GM21737 (cell line): ENCODE measurements at regions not wholly inside any gene's neighbourhood (a gene's known extent, or its start where the extent isn't known, plus 50 kb on each side); places are given as distances from the start of the nearest gene placed in this dataset.
"Not testable (repeated sequence)": the region's sequence is repeated elsewhere in the genome, so short reads cannot be mapped to it uniquely, and the experiment has no call there.

Experiments
- ATAC-seq: cut with Tn5 transposase; IDR thresholded peaks from one replicate; pipeline ENCODE4 v1.9.1; 2021; ENCODE audit warnings: mild to moderate bottlenecking, moderate library complexity; ENCODE audit not compliant: unreplicated experiment

GRCh38 chr12:62028536-62028935 lies 231.7 kb upstream of the USP15 start:
- no peak for ATAC-seq

DNA sequence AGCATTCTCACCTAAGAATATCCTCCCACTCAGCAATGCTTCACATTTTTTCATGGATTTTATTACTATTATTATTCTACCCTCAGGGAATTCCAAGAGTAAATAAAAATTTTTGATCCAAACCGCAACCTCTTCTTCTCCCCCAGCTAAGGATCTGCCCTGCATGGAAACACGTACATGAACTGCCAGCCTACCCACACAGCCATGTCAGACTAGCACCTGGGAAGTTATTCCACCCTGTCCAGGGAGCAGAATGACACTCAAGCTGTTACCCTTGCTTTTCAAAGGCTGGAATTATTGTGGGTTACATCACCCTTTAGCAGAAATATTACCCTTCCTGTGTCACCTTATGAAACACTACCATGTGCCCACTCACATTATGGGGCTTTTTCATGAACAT lies 227.3 kb upstream of the USP15 start:
- ATAC-seq = no peak

DNA sequence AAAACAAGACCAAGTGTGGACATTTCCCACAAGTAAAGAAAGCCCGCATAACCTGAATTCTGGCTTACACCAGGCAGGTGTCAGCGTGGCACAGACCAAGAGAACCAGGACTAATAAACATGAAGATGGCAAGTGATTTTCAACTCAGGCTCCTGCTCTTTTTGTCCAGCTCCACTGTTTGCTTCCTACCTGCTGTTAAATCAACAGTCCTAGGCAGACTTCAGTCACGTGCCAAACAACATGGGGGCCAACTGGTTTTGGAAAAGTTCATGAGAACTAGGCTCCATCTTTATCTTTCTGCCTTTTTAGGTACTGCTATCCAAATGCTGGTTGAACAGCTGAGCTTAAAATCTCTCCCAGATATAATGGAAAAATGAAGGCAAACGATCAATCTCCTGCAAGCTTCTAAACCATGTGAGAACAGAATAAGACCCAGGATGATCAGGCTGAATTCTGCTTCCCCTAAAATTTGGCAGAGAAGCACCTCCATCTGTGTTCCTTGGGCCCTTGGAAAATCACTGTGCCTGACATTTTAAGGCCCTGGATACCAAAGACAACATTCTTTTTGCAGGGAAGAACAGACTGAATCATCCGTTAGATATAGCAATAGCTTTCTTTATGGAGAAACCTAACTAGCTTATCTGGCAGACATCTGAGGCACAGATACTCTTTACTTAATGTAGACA lies 215.6 kb upstream of the USP15 start:
- ATAC-seq = no peak

GRCh38 chr12:62045211-62045610 lies 215.0 kb upstream of the USP15 start:
- ATAC-seq = no peak

DNA sequence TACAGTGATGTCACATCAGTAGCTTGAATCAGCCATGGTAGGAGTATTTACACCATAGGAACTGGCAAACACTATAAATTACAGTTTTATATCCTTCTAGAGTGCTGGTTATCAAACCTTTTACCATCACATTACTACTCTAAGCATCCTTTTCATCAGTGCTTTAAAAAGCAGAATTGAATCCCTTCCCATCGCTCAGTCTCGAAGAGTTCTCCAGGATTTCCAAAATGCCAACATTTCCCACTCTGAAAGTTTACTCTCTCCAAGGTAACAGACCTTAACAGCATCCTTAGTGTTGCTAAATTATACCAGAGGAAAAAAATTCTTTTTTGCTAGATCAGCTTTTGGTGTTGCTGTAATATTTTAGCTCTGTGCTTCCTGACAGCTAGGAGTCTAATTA lies 209.4 kb upstream of the USP15 start:
- ATAC-seq = no peak

DNA sequence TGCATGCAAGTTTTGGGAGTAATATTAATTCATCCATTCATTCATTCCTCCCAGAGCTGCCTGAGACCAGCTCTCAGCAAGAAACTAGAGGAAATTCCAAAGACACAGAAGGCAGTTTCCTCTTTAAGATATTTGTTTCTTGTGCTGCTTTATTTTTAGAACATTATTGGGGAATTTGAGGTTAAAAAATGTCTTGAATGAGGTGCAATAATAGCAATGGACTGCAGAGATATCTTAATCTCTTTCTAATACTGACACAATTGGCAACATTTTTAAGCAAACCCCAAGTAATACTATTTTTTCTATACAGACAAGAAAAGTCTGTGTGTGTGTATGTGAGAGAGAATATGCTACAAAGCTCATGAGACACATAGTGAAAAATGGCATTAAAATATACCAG lies 190.2 kb upstream of the USP15 start:
- ATAC-seq = no peak

DNA sequence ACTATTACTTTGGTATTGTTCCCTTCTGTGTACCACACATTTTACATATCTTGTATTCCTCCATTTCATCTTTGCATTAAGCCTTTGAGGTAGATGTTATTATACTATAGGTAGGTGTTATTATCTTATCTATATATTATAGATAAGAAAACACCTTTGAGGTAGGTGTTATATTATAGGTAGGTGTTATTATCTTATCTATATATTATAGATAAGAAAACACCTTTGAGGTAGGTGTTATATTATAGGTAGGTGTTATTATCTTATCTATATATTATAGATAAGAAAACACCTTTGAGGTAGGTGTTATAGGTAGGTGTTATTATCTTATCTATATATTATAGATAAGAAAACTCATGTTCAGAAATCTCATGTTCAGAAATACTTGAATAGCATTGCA lies 187.0 kb upstream of the USP15 start:
- not testable (repeated sequence) for ATAC-seq

GRCh38 chr12:62075870-62076269 lies 184.3 kb upstream of the USP15 start:
- ATAC-seq = no peak

DNA sequence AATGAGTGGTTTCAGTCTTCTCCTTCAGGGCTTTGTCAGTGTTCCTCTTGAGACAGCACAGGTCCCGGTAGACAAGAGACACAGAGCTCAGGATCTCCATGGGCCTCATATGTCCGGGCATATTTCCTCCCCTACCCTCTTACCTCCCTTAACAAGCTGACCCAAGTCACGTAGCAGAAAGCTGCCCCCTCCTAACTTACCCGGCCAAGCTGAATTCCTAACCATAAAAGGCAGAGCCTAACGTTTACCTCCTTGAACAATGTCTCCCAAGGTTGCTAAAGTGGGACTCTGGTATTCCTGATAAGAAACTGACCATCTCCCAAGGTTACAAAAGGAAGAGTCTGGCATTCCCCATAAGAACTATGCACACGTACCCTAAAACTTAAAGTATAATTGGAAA lies 182.2 kb upstream of the USP15 start:
- no peak for ATAC-seq

- no peak for ATAC-seq
Measured at GRCh38 chr12:62082448-62082847, 177.8 kb upstream of the USP15 start.

GRCh38 chr12:62098132-62098531 lies 162.1 kb upstream of the USP15 start:
- ATAC-seq = no peak

GRCh38 chr12:62103748-62104147 lies 156.5 kb upstream of the USP15 start:
- no peak for ATAC-seq

DNA sequence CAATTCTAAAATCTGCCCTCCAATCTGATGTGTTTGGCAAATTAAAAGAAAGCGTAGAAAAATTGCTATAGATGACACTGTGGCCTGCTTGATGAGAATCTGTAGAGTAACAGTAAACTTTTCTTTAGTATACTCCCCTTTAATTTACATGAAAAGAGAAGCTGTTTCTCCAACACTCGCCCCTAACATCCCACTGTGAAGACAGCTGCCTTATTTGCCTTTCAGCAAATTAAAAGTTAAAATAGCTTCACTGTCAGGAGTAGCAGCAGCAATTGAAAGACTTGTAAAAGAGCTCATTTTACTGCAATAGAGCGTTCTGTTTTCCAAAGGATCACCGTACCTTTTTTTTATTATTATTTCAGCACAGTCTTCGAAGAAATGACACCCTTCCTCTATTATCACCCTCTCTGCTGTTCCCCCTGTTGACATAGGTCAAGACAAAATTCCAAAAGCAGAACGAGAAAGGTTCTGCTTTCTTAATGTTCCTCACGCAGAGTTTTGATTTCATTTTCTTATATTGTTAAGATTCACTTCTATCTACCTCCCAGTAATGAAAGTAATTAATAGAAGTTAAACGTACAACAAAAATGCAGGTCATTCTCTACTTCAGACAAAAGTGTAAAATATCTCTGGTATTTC lies 153.5 kb upstream of the USP15 start:
- ATAC-seq = no peak

GRCh38 chr12:62113366-62114011 lies 146.7 kb upstream of the USP15 start:
- no peak for ATAC-seq

DNA sequence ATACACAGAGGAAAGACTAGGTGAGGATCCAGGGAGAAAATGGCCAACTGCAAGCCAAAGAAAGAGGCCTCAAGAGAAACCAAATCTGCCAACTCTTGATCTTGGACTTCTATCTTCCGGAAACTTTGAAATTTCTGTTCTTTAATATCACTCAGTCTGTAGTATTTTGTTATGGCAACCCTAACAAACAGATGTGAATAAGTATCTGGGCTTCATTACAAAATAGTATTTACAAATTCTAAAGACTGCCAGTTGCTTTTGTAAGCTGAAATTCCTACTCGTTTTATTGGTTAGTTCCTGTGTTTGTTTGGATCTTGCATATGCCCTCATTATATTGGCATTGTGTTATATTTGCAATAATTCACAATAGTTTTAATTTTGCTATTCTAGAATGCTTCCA lies 143.2 kb upstream of the USP15 start:
- no peak for ATAC-seq

DNA sequence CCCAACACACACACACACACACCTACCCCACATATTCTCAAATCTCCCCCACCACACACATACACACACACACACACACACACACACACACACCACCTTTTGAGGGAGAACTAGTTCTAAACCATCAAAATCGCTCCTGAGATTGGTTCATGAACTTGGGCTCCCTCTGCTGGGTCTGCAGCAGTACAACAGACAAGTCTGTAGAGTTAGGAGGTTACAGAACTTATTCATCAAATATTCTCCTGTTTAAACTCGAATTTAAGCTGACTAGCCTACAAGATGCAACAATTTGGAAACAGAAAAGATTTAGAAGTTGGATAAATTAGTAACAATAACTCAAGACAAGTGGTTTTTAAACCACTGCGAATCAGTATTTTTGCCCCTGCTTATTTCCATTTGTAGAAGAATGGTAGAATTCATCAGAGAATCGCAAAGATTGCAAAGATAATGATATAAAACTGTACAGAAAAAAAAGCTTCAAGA lies 136.4 kb upstream of the USP15 start:
- peak; percentile 65 for ATAC-seq

DNA sequence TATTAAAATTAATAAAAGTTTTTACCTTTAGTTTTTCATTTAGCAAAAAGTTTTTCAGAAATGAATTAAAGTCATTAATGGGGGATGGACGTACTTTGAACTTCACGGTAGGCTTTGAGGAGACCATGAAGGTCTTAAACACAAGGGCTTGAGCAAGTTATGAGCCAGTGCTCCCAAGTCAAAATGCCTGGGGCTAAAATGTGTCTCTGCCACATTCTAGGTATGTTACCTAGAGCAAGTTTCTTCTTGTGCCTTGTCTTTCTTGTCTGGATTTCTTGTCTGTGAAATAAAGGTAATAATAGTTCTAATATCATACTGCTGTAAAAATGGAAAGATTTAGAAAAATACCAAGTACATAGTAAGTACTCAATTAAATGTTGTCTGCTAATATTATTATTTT lies 132.7 kb upstream of the USP15 start:
- no peak for ATAC-seq

GRCh38 chr12:62128175-62128975 lies 131.8 kb upstream of the USP15 start:
- no peak for ATAC-seq

DNA sequence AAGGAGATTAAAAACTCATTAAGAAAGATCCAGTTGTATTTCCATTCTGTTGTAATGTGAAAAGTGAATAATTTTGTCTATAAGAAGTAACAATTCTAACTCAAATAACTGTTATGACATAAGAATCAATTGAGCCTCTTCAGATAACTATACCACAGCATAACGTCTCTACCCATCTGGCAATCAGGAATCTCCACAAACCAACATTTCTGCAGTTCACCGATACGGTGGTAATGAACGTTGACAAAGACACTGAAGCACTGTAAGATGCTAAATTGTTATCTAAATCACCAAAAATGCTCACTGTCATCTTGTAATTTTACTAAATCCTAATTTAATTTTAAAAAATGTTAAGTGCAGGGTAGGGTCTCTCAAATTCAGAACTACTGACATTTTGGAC lies 130.9 kb upstream of the USP15 start:
- no peak for ATAC-seq

- no peak for ATAC-seq
Measured at GRCh38 chr12:62130402-62130801, 129.8 kb upstream of the USP15 start.

DNA sequence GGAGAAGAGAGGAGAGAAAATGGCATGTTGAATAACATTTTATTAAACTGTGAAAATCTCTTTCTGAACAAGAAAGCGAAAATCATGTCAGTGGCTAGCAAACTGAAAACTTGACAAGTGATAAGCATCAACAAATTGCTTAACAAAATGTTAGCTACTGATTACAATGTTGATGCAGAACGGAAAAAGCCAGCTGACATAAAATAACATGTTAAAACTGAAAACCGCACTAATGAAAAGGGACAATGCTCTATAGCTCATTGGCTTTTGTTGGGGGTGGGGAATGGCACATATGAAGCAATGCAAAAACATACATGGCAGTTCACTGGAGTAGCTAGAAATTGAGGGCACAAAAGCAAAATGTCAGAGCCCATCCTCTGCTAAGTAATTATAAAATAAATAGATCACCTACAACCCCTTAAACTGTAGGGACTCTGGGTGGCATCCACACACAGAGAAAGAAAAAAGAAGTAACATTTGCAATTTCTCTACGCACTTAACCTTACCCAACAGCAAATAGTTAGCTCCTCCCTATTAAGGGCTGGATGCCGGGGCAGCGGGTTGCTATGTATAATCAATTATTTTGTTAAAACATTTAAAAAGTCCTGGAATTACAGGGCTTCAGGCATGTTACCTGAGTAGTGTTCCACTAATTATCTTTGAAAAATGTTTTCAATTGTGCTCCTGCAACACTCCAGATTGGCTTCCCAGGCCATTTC lies 129.2 kb upstream of the USP15 start:
- no peak for ATAC-seq
